ENCODE measurements at regions not wholly inside any gene's neighbourhood (a gene's known extent, or its start where the extent isn't known, plus 50 kb on each side); places are given as distances from the start of the nearest gene placed in this dataset.

DNA sequence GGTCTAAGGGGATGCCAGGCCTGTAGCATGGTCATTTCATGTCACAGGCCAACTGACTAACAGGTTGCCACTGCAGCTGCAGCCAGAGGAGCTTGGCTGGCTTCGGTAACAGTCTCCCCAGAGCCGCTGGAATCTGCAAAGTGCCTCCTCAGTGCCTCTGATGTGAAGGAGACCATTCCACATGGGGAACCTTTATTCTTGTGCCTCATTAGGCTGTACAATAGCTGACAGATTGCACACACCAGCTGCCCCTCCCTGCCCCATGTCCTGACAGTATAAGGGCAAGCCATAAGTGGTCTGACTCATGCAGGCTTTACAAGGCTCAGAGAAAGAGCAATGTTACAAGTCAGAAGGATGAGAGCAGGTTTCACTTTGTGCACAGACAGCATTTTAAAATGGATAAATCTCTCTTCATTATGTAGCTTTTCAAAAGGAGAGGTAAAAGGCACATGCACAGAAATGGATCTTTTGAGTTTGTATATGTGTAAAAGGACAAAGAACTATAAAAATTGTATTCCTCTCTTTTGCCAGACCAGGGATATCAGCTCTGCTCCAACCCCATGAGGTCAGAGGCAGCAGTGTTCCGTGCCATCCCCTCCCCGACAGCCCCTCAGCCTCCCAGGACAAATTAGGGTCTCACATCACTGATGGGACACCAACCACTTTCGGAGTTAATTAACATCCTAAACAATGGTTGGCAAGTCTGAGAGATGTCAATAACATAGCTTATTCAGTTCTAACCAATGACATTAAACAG lies 467.8 kb downstream of the TMEM232 start:
- no peak for FAIRE-seq
- dilution Hi-C loops (cut with MboI; ENCODE audit: extremely low pct_ligation_motif_present, low sequenced_read_pairs): no loop called here
- Histone ChIP-seq H3K4me1 (ENCODE audit: control insufficient read depth, extremely low read depth, insufficient read depth, low read length) (no peaks in the 10 kb centered on the region), H3K9ac (replicated peaks; ENCODE audit: extremely low read depth, insufficient read depth, low read length) (no peak overlapping the region), H3K4me3 (replicated peaks in 1 of 3; ENCODE audit: insufficient read depth in 1 of 3, low read depth in 1 of 3, low read length in 3 of 3) (no peak overlapping the region), H3K79me2 (ENCODE audit: control insufficient read depth, insufficient read depth, low read length) (no peaks in the 10 kb centered on the region), H2AFZ (ENCODE audit: low read depth, low read length) (no peak overlapping the region), H3K9me3 (replicated peaks; ENCODE audit: control insufficient read depth, insufficient read depth, low read length) (peaks cover 2% of the 10 kb centered on the region), H3K4me2 (ENCODE audit: insufficient read depth, low read length) (no peak overlapping the region), H3K27me3 (ENCODE audit: control insufficient read depth in 2 of 2, insufficient read depth in 2 of 2, low read length in 2 of 2) (no peaks in the 10 kb centered on the region), H3K27ac (ENCODE audit: insufficient read depth, low read depth, low read length) (no peak overlapping the region), H3K9me1 (replicated peaks; ENCODE audit: control insufficient read depth, extremely low read depth, insufficient read depth, low read length) (no peaks in the 10 kb centered on the region), H4K20me1 (replicated peaks; ENCODE audit: control insufficient read depth, extremely low read depth, insufficient read depth, low read length) (no peaks in the 10 kb centered on the region), H3K36me3 (ENCODE audit: control insufficient read depth in 2 of 2, extremely low read depth in 1 of 2, insufficient read depth in 2 of 2, low read length in 2 of 2) (no peaks in the 10 kb centered on the region)
- no peak for DNase-seq (ENCODE audit: low read depth, low spot score)
- intact Hi-C loops (cut with micrococcal nuclease): no loop called here
- TF ChIP-seq POLR2A (IDR thresholded peaks at IDR 0.05; ENCODE audit: low read depth, low read length) (no peak), EZH2 (IDR thresholded peaks at IDR 0.05; ENCODE audit: borderline replicate concordance, low read depth, low read length, severe bottlenecking) (no peak)
- ChIA-PET CTCF (no interaction called here), POLR2A (no interaction called here)
- BruUV-seq (replicated peaks): no TSS peak

DNA sequence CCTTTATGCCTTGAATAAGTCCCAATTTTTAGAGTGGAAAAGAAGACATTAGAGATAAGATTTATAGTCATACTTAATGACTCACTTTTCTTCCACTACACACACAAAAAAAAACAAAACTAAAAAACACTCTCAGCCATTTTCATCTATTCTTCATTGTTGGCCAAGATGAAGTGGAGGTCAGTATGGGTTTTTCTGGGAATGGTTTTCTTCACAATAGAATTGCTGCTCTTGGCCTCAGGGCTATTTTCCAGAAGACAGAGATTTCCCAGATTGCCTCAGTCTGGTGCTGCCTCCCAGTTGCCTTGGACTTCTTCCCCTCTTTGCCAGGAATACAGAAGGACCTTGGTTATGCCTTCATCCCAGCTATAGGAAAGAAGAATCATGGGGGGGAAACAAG lies 463.7 kb downstream of the TMEM232 start:
- no peak for TF ChIP-seq POLR2AphosphoS5 (IDR thresholded peaks at IDR 0.05; ENCODE audit: insufficient read depth, low read depth, low read length)
- TF ChIP-seq GATA2 (IDR thresholded peaks at IDR 0.05; ENCODE audit: insufficient read depth, insufficient read length, low read depth, low read length): no peak
- TF ChIP-seq FOS (IDR thresholded peaks at IDR 0.05; ENCODE audit: borderline replicate concordance, insufficient read depth, low read length): no peak
- TF ChIP-seq CTCF (IDR thresholded peaks at IDR 0.05; ENCODE audit: extremely low read depth in 1 of 2, insufficient read depth in 1 of 2, low read depth in 1 of 2, low read length in 2 of 2): no peak
- TF ChIP-seq EZH2 (IDR thresholded peaks at IDR 0.05; ENCODE audit: borderline replicate concordance, low read depth, low read length, severe bottlenecking): no peak
- no peak for TF ChIP-seq JUN (IDR thresholded peaks at IDR 0.05; ENCODE audit: borderline replicate concordance, insufficient read depth, insufficient read length, low read depth)
- no peak for TF ChIP-seq MYC (IDR thresholded peaks at IDR 0.05; ENCODE audit: low read depth, low read length)
- no peak for TF ChIP-seq POLR2A (IDR thresholded peaks at IDR 0.05; ENCODE audit: low read depth, low read length)
- no peak for TF ChIP-seq MAX (IDR thresholded peaks at IDR 0.05; ENCODE audit: insufficient read depth, insufficient read length)
- no peak overlapping the region for H2AFZ ChIP-seq (ENCODE audit: low read depth, low read length)
- DNase-seq (ENCODE audit: low read depth, low spot score) (no peak), FAIRE-seq (no peak)
- ChIA-PET POLR2A (no interaction called here), CTCF (no interaction called here)
- H3K9me1 ChIP-seq (replicated peaks; ENCODE audit: control insufficient read depth, extremely low read depth, insufficient read depth, low read length): no peaks in the 10 kb centered on the region
- no peaks in the 10 kb centered on the region for H3K27me3 ChIP-seq (ENCODE audit: control insufficient read depth in 2 of 2, insufficient read depth in 2 of 2, low read length in 2 of 2)
- no peaks in the 10 kb centered on the region for H4K20me1 ChIP-seq (replicated peaks; ENCODE audit: control insufficient read depth, extremely low read depth, insufficient read depth, low read length)
- H3K9ac ChIP-seq (replicated peaks; ENCODE audit: extremely low read depth, insufficient read depth, low read length): no peak overlapping the region
- dilution Hi-C loops (cut with MboI; ENCODE audit: extremely low pct_ligation_motif_present, low sequenced_read_pairs): no loop called here
- intact Hi-C loops (cut with micrococcal nuclease): no loop called here
- no peak overlapping the region for H3K4me3 ChIP-seq (replicated peaks in 1 of 3; ENCODE audit: insufficient read depth in 1 of 3, low read depth in 1 of 3, low read length in 3 of 3)
- no peaks in the 10 kb centered on the region for H3K79me2 ChIP-seq (ENCODE audit: control insufficient read depth, insufficient read depth, low read length)
- no peaks in the 10 kb centered on the region for H3K36me3 ChIP-seq (ENCODE audit: control insufficient read depth in 2 of 2, extremely low read depth in 1 of 2, insufficient read depth in 2 of 2, low read length in 2 of 2)
- H3K9me3 ChIP-seq (replicated peaks; ENCODE audit: control insufficient read depth, insufficient read depth, low read length): peaks cover 2% of the 10 kb centered on the region
- H3K4me1 ChIP-seq (ENCODE audit: control insufficient read depth, extremely low read depth, insufficient read depth, low read length): no peaks in the 10 kb centered on the region
- no peak overlapping the region for H3K27ac ChIP-seq (ENCODE audit: insufficient read depth, low read depth, low read length)
- no peak overlapping the region for H3K4me2 ChIP-seq (ENCODE audit: insufficient read depth, low read length)
- no TSS peak for BruUV-seq (replicated peaks)

Measured in endothelial cell of umbilical vein (primary cell).